Gastroesophageal sphincter (tissue), 3 donors: ENCODE measurements at regions not wholly inside any gene's neighbourhood (a gene's known extent, or its start where the extent isn't known, plus 50 kb on each side); places are given as distances from the start of the nearest gene placed in this dataset.

Experiments
- EP300 ChIP-seq: sonication (generic); formaldehyde crosslinking; IDR thresholded peaks from one replicate; pipeline ENCODE4 v1.6.1; 2017; ENCODE audit warnings: antibody characterized with exemption, mild to moderate bottlenecking
- POLR2A ChIP-seq, 2 donors: fragments of 450-650 bp; IDR thresholded peaks; one replicate each; pipeline ENCODE4 v1.6.1; 2017; ENCODE audit warnings: antibody characterized with exemption in 2 of 2, mild to moderate bottlenecking in 2 of 2, moderate library complexity in 1 of 2
- POLR2AphosphoS5 ChIP-seq: sonication (generic); formaldehyde crosslinking; IDR thresholded peaks from one replicate; pipeline ENCODE4 v1.6.1; 2017; ENCODE audit warnings: antibody characterized with exemption
- TF ChIP-seq, protein P1 (sequence below), 4 experiments: fragments of 200-600 bp in 2 of 4; fragments of 450-650 bp in 2 of 4; sonication (generic) in 1 of 4; IDR thresholded peaks; one replicate each; pipeline ENCODE4 v1.5.1; 2017 to 2019; ENCODE audit warnings: antibody characterized with exemption in 4 of 4, mild to moderate bottlenecking in 2 of 4, moderate library complexity in 2 of 4

- TF ChIP-seq EP300 (no peak), POLR2A (IDR thresholded peaks at IDR 0.05) (no peak), POLR2AphosphoS5 (no peak)
- TF ChIP-seq, protein P1, sequence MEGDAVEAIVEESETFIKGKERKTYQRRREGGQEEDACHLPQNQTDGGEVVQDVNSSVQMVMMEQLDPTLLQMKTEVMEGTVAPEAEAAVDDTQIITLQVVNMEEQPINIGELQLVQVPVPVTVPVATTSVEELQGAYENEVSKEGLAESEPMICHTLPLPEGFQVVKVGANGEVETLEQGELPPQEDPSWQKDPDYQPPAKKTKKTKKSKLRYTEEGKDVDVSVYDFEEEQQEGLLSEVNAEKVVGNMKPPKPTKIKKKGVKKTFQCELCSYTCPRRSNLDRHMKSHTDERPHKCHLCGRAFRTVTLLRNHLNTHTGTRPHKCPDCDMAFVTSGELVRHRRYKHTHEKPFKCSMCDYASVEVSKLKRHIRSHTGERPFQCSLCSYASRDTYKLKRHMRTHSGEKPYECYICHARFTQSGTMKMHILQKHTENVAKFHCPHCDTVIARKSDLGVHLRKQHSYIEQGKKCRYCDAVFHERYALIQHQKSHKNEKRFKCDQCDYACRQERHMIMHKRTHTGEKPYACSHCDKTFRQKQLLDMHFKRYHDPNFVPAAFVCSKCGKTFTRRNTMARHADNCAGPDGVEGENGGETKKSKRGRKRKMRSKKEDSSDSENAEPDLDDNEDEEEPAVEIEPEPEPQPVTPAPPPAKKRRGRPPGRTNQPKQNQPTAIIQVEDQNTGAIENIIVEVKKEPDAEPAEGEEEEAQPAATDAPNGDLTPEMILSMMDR (IDR thresholded peaks at IDR 0.05), result no peak
Measured at GRCh38 chr10:52566471-52567246, 205.9 kb downstream of the MBL2 start.
